KMS-11 (cell line): ENCODE measurements at regions not wholly inside any gene's neighbourhood (a gene's known extent, or its start where the extent isn't known, plus 50 kb on each side); places are given as distances from the start of the nearest gene placed in this dataset.
"Not testable (repeated sequence)": the region's sequence is repeated elsewhere in the genome, so short reads cannot be mapped to it uniquely, and the experiment has no call there.

ENCODE experiments used
- H2AFZ ChIP-seq: fragments of 200-600 bp; sonication (generic); 2 replicates; pipeline ENCODE4 v1.6.1; 2016; ENCODE audit warnings: antibody characterized with exemption, mixed run types, low read depth
- H3K27ac ChIP-seq: fragments of 200-600 bp; sonication (generic); 2 replicates; pipeline ENCODE4 v1.6.1; 2016; ENCODE audit warnings: mild to moderate bottlenecking, mixed run types
- H3K27me3 ChIP-seq: fragments of 200-600 bp; sonication (generic); 2 replicates; pipeline ENCODE4 v1.6.1; 2017; ENCODE audit warnings: mild to moderate bottlenecking, low read depth, mixed run types, moderate library complexity; ENCODE audit not compliant: insufficient read depth
- H3K36me3 ChIP-seq: fragments of 200-600 bp; sonication (generic); 2 replicates; pipeline ENCODE4 v1.6.1; 2017; ENCODE audit warnings: mild to moderate bottlenecking, mixed run types; ENCODE audit not compliant: insufficient read depth
- H3K4me1 ChIP-seq: fragments of 200-600 bp; sonication (generic); 2 replicates; pipeline ENCODE4 v1.6.1; 2016; ENCODE audit warnings: mild to moderate bottlenecking, low read depth, mixed run types; ENCODE audit not compliant: poor library complexity, severe bottlenecking
- H3K4me2 ChIP-seq: fragments of 200-600 bp; sonication (generic); 2 replicates; pipeline ENCODE4 v1.7.0; 2016; ENCODE audit warnings: mild to moderate bottlenecking, mixed run types
- H3K4me3 ChIP-seq: fragments of 200-600 bp; sonication (generic); IDR thresholded peaks from 2 replicates; pipeline ENCODE4 v1.6.1; 2017; ENCODE audit warnings: low read depth, low read length, mixed read lengths; ENCODE audit not compliant: insufficient read depth
- H3K79me2 ChIP-seq: fragments of 200-600 bp; sonication (generic); 2 replicates; pipeline ENCODE4 v1.6.1; 2016; ENCODE audit warnings: low read depth, mixed run types; ENCODE audit not compliant: insufficient read depth
- H3K9ac ChIP-seq: fragments of 200-600 bp; sonication (generic); 2 replicates; pipeline ENCODE4 v1.6.1; 2016; ENCODE audit warnings: mild to moderate bottlenecking, mixed run types
- H4K20me1 ChIP-seq: fragments of 200-600 bp; sonication (generic); 2 replicates; pipeline ENCODE4 v1.6.1; 2016; ENCODE audit warnings: mild to moderate bottlenecking, mixed run types; ENCODE audit not compliant: insufficient read depth
- TF ChIP-seq, protein P1 (sequence below): fragments of 200-600 bp; sonication (generic); conservative IDR thresholded peaks from 2 replicates; pipeline ENCODE4 v1.6.1; 2017; ENCODE audit warnings: low read depth, mild to moderate bottlenecking, antibody characterized with exemption, low read length, moderate library complexity, mixed read lengths

GRCh38 chr3:106529738-106530137, 660.9 kb upstream of the CBLB start:
- TF ChIP-seq, protein P1, sequence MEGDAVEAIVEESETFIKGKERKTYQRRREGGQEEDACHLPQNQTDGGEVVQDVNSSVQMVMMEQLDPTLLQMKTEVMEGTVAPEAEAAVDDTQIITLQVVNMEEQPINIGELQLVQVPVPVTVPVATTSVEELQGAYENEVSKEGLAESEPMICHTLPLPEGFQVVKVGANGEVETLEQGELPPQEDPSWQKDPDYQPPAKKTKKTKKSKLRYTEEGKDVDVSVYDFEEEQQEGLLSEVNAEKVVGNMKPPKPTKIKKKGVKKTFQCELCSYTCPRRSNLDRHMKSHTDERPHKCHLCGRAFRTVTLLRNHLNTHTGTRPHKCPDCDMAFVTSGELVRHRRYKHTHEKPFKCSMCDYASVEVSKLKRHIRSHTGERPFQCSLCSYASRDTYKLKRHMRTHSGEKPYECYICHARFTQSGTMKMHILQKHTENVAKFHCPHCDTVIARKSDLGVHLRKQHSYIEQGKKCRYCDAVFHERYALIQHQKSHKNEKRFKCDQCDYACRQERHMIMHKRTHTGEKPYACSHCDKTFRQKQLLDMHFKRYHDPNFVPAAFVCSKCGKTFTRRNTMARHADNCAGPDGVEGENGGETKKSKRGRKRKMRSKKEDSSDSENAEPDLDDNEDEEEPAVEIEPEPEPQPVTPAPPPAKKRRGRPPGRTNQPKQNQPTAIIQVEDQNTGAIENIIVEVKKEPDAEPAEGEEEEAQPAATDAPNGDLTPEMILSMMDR: no peak
- Histone ChIP-seq H3K79me2 (no peaks in the 10 kb centered on the region), H3K4me2 (no peak overlapping the region), H3K9ac (no peak overlapping the region), H3K4me1 (no peaks in the 10 kb centered on the region), H2AFZ (no peak overlapping the region), H3K27me3 (no peaks in the 10 kb centered on the region), H3K36me3 (no peaks in the 10 kb centered on the region), H4K20me1 (no peaks in the 10 kb centered on the region), H3K27ac (no peak overlapping the region), H3K4me3 (no peak overlapping the region)

- Histone ChIP-seq H3K27me3 (no peaks in the 10 kb centered on the region), H3K36me3 (no peaks in the 10 kb centered on the region), H3K4me2 (no peak overlapping the region), H3K4me1 (no peaks in the 10 kb centered on the region), H4K20me1 (no peaks in the 10 kb centered on the region), H3K79me2 (no peaks in the 10 kb centered on the region), H3K4me3 (no peak overlapping the region), H3K27ac (no peak overlapping the region), H2AFZ (no peak overlapping the region), H3K9ac (no peak overlapping the region)
- TF ChIP-seq, protein P1: no peak
Measured at GRCh38 chr3:106530367-106530766, 661.6 kb upstream of the CBLB start.

DNA sequence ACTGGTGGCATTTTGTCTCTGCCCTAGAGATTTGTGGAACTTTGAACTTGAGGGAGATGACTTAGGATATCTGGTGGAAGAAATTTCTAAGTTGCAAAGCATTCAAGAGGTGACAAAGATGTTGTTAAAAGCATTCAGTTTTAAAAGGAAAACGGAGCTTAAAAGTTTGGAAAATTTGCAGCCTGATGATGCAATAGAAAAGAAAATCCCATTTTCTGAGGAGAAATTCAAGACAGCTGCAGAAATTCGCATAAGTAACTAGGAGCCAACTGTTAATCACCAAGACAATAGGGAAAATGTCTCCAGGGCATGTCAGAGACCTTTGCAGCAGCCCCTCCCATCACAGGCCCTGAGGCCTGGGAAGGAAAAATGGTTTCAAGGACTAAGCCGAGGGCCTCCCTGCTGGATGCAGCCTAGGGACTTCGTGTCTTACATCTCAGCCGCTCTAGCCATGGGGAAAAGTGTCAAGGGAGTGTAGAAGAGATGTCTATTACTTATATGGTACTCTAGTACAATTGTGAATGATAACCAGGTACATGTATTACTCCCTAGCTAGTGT, 663.0 kb upstream of the CBLB start:
- not testable (repeated sequence) for H3K4me3 ChIP-seq, H3K4me1 ChIP-seq, H3K4me2 ChIP-seq, H3K9ac ChIP-seq, H2AFZ ChIP-seq, H3K27me3 ChIP-seq, H3K36me3 ChIP-seq, H4K20me1 ChIP-seq, H3K27ac ChIP-seq, H3K79me2 ChIP-seq

DNA sequence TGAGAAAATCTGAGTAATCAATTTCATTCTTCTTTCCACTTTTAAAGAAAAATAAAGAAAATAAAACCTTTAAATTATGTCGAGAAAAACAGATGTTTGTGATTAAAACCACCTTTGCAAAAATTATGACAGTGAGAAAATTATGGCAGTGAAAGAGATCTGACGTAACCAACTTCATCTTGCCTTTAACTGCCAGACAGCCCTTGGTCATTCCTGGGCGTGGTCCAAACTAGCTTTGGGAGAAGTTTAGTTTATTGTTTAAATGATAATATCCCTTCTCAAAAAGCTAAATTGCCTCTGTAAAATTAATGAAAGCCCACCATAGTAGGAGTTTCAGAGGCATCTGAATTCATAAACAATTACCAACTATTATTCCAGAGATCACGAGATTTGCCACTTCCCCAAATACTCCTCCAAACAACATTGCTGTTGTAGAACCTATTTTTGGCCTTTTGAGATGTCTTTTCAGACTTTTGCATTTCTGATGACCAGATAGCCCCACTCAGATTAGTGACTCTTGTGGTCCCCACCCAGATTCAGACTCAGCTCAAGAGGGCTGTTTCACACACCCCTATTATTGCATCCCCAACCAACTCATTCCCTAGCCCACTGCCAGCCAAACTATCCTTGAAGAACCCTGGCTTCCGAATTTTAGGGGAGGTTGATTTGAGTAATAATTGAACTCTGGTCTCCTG, 664.4 kb upstream of the CBLB start:
- H3K4me2 ChIP-seq: no peak overlapping the region
- no peaks in the 10 kb centered on the region for H3K27me3 ChIP-seq

GRCh38 chr3:106533788-106534160, 665.0 kb upstream of the CBLB start:
- Histone ChIP-seq H3K4me3 (no peak overlapping the region), H3K27me3 (no peaks in the 10 kb centered on the region), H3K27ac (no peak overlapping the region), H3K4me1 (no peaks in the 10 kb centered on the region), H3K79me2 (no peaks in the 10 kb centered on the region), H3K36me3 (no peaks in the 10 kb centered on the region), H4K20me1 (no peaks in the 10 kb centered on the region), H2AFZ (no peak overlapping the region), H3K9ac (no peak overlapping the region), H3K4me2 (no peak overlapping the region)
- TF ChIP-seq, protein P1: no peak

More for the DNA sequence above, 664.4 kb upstream of the CBLB start:
- Histone ChIP-seq H3K27ac (no peak overlapping the region), H3K36me3 (no peaks in the 10 kb centered on the region), H3K4me1 (no peaks in the 10 kb centered on the region), H3K9ac (no peak overlapping the region), H3K79me2 (no peaks in the 10 kb centered on the region), H3K4me3 (no peak overlapping the region), H2AFZ (no peak overlapping the region), H4K20me1 (no peaks in the 10 kb centered on the region)
- TF ChIP-seq, protein P1: no peak
